ACHN (cell line): ENCODE measurements at regions not wholly inside any gene's neighbourhood (a gene's known extent, or its start where the extent isn't known, plus 50 kb on each side); places are given as distances from the start of the nearest gene placed in this dataset.

Experiments used
- DNase-seq: peaks from one replicate; pipeline ENCODE4 v3.0.0-alpha.2; 2015
- in situ Hi-C: cut with HindIII; loops from 2 replicates; pipeline ENCODE4 v1.10.0; 2017; ENCODE audit warnings: low sequenced_read_pairs, low pct_ligation_motif_present, low pct_unique_long_range_greater_than_20kb

GRCh38 chr1:83029050-83029449 lies 969.9 kb downstream of the TTLL7 start:
- no peak for DNase-seq
- in situ Hi-C loops, result no loop called here

- DNase-seq, result no peak
- in situ Hi-C loops, result no loop called here
These were observed 970.5 kb downstream of the TTLL7 start for GRCh38 chr1:83028467-83028866.

GRCh38 chr1:83027511-83027910 lies 971.4 kb downstream of the TTLL7 start:
- in situ Hi-C loops, result no loop called here
- DNase-seq, result no peak

GRCh38 chr1:83026745-83027144 lies 972.2 kb downstream of the TTLL7 start:
- no peak for DNase-seq
- in situ Hi-C loops, result no loop called here

DNA sequence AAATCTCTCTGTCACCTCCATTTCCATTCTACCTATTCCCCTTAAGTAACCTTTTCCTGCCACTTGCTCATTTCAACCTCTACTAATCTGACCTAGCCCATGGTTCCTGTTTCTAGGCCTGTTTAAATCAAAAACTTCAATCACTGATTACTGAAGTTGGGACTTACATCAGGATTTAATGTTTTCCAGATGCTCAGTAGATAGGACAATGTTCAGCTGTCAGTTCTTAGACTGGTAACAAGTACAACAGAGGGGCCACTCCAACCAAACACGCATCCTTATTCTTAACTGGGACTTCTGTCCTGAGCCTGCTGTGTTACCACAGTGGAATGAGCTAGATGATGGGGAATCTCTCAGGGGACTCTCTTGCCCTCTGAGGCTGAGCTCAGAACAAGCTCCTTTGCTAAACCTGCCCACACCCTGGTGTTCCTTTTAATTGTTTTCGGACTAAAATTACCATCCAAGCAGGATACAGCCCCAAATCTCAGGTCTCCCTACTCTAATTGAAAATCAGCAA lies 974.6 kb downstream of the TTLL7 start:
- DNase-seq, result no peak
- in situ Hi-C loops, result no loop called here

- no peak for DNase-seq
- in situ Hi-C loops, result no loop called here
These were observed 975.7 kb downstream of the TTLL7 start for GRCh38 chr1:83023212-83023611.

DNA sequence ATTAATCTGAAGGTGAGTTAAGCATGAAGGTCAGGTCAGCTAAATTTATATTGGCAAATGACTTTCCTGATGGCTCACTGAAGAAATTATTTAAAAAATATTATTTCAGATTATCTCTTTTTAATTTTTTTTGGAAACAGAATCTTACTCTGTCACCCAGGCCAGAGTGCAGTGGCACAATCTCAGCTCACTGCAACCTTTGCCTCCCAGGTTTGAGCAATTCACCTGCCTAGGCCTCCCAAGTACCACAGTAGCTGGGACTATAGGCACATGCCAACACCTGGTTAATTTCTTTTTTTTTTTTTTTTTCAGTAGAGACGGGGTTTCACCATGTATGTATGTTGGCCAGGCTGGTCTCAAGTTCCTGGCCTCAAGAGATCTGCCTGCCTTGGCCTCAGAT lies 976.7 kb downstream of the TTLL7 start:
- in situ Hi-C loops, result no loop called here
- no peak for DNase-seq

GRCh38 chr1:83017701-83018100 lies 981.2 kb downstream of the TTLL7 start:
- no peak for DNase-seq
- in situ Hi-C loops, result no loop called here

GRCh38 chr1:83017276-83017675 lies 981.7 kb downstream of the TTLL7 start:
- in situ Hi-C loops, result no loop called here
- DNase-seq, result no peak

GRCh38 chr1:83016354-83016849 lies 982.5 kb downstream of the TTLL7 start:
- in situ Hi-C loops, result no loop called here
- no peak for DNase-seq

DNA sequence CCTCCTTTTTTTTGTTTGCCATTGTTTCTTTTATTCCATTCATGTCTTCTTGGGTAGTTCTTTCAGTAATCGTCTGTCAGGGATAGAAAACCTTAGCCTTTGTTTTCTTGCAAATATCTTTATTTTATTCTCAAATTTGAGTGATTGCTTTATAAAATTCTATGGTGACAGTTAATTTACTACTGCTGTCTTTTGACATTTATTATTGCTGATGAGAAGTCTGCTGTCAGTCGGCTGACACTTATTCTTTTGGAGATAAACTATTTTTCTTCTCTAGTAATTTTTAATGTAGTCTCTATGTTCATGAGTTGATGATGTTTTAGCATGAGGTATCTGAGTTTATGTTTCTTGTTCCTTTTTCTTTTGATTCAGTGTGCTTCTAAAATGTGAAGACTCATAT lies 983.8 kb downstream of the TTLL7 start:
- no peak for DNase-seq
- in situ Hi-C loops, result no loop called here

DNA sequence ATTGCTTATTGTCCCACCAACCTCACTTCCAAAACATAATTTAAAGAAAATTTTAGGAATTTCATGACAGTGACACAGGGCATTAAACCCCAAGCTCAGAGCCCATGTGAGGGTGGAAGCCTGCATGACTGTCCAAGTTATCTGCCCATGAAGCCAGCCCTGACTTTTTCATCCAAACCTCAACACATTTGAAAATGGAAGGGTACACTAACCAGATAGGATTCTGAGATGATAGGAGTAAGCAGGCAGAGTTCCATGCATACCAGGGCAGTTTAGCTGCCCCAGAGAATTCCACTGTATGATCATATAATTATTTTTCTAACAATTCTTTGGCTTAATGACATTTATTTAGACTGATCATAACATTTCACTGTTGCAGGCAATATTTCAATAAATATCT lies 986.0 kb downstream of the TTLL7 start:
- in situ Hi-C loops, result no loop called here
- DNase-seq, result no peak

- in situ Hi-C loops, result no loop called here
- DNase-seq, result no peak
These were observed 987.7 kb downstream of the TTLL7 start for GRCh38 chr1:83011265-83011664.

DNA sequence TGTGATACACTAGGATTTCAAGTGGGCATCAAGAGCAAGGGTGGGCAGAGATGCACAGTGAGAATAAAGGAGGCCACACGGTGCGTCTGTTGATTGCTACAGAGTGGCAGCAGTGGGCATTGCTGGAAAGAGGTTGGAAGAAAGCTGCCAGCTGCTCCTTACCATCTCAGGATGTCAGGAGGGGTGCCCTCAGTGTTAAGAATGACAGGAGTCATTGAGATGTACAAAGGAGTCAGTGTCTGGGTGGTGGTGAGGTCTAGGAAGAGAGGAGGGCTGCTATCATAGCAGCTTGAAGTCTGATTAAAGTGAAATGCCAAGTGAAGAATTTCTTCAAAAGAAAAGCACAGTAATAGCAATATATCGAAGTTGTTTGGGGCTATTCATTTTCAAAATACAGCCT lies 992.7 kb downstream of the TTLL7 start:
- in situ Hi-C loops, result no loop called here

DNA sequence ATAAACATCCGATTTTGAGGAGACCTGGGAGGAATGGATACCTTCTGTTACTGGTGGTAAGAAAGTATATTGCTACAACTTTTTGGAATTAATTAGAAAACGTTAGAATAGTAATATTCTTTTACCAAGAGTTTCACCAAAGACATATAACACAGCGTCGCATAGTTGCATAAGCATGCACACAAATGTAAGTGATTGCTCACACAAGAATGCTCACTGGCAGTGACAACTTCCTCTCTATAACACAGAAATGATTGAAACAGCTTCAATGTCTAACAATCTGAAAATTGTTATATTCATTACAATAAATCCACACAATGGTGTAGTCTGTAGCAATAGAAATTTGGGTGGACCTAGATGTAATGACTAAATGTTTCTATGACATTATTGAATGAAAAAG lies 998.6 kb downstream of the TTLL7 start:
- no peak for DNase-seq
- in situ Hi-C loops, result no loop called here

More for the DNA sequence above, 992.7 kb downstream of the TTLL7 start:
- no peak for DNase-seq

- no peak for DNase-seq
- in situ Hi-C loops, result no loop called here
These were observed 1003.0 kb downstream of the TTLL7 start for GRCh38 chr1:82995951-82996350.

GRCh38 chr1:82994616-82995263 lies 1004.2 kb downstream of the TTLL7 start:
- in situ Hi-C loops, result no loop called here
- DNase-seq, result no peak

DNA sequence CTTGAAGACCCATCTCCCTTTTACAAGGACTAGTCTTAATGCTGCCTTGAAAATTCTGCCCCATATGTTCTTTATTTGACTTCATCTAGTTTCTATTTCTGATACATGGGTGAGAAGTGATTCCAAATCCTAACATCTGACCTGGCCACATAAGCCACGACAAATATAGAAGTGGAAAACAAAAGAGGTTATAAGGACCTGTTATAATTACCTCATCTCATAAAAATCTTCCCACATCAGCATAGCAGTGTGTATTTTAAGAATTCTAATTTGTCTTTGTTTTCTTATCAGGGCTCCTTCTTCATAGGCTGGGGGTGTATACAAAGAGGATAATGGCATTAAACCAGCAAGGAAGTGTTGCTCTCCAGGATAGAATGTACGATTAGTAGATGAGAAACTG lies 1007.4 kb downstream of the TTLL7 start:
- in situ Hi-C loops, result no loop called here
- no peak for DNase-seq

GRCh38 chr1:82979593-82980236 lies 1019.2 kb downstream of the TTLL7 start:
- no peak for DNase-seq
- in situ Hi-C loops, result no loop called here
